K562 (cell line): ENCODE measurements at regions not wholly inside any gene's neighbourhood (a gene's known extent, or its start where the extent isn't known, plus 50 kb on each side); places are given as distances from the start of the nearest gene placed in this dataset.

Experiments used
- ATAC-seq: fragments of 200-7000 bp; cut with Tn5 transposase; 3 replicates; pipeline ENCODE4 v1.9.1; 2020; ENCODE audit warnings: moderate library complexity
- BruUV-seq: library from RNA; stranded (reverse); fragments of 400-500 nt; replicated peaks from 2 replicates; lab custom pipeline; 2021; lab: Mats Ljungman, UMichigan
- CTCF ChIA-PET: fragments of 300-600 bp; formaldehyde crosslinking; extraction: SDS; loops from one replicate; lab custom pipeline; 2021; ENCODE audit warnings: low intra/inter-chr PET ratio; lab: Yijun Ruan, JAX
- POLR2A ChIA-PET: fragments of 300-600, 350-650 bp; sonication (Branson Sonifier 250); formaldehyde crosslinking; extraction: SDS; loops from one replicate; lab custom pipeline; 2021; ENCODE audit warnings: antibody characterized with exemption, inconsistent platforms; lab: Yijun Ruan, JAX
- DNase-seq, 4 experiments: peaks; one replicate each; pipeline versions ENCODE4 v3.0.0 to v3.0.0-alpha.2; 2011 to 2018; ENCODE audit warnings: low spot score in 3 of 4, mixed read lengths in 3 of 4; ENCODE audit errors: extremely low read depth in 1 of 4
- FAIRE-seq: peaks from 2 replicates; lab custom pipeline; 2011; peaks lifted over from hg19 to GRCh38; lab: Jason Lieb, UNC
- H2AFZ ChIP-seq: 2 replicates; pipeline ENCODE4 v1.6.0; 2011; ENCODE audit warnings: low read depth, low read length, control low read depth, inconsistent platforms
- H3K27ac ChIP-seq: fragments of 200-600 bp; 3 replicates; pipeline ENCODE4 v1.8.0; 2011; ENCODE audit warnings: low read depth, mild to moderate bottlenecking, control low read depth, inconsistent platforms, low read length, moderate library complexity, mixed read lengths; ENCODE audit errors: extremely low read depth
- H3K27me3 ChIP-seq, 2 experiments: fragments of 300-600 bp in 1 of 2; 2 replicates in 1 of 2; 3 replicates in 1 of 2; pipeline versions ENCODE4 v1.6.0 to v1.8.0; 2011; ENCODE audit warnings: inconsistent platforms in 2 of 2, low read length in 2 of 2, mild to moderate bottlenecking in 1 of 2, mixed read lengths in 1 of 2, moderate library complexity in 1 of 2; ENCODE audit not compliant: control insufficient read depth in 2 of 2, insufficient read depth in 2 of 2
- H3K36me3 ChIP-seq: fragments of 300-600 bp; 3 replicates; pipeline ENCODE4 v1.8.0; 2011; ENCODE audit warnings: mild to moderate bottlenecking, low read length, inconsistent platforms; ENCODE audit not compliant: control insufficient read depth, insufficient read depth
- H3K4me1 ChIP-seq, 2 experiments: fragments of 200-600 bp in 1 of 2; replicated peaks in 1 of 2; 2 replicates in 1 of 2; 3 replicates in 1 of 2; pipeline versions ENCODE4 v1.5.1 to v1.8.0; 2011; ENCODE audit warnings: inconsistent platforms in 2 of 2, low read length in 2 of 2, mild to moderate bottlenecking in 1 of 2, mixed read lengths in 1 of 2, moderate library complexity in 1 of 2; ENCODE audit not compliant: control insufficient read depth in 2 of 2, insufficient read depth in 2 of 2
- H3K4me2 ChIP-seq: 2 replicates; pipeline ENCODE4 v1.6.1; 2011; ENCODE audit warnings: low read length, control low read depth, inconsistent platforms, mixed read lengths; ENCODE audit not compliant: insufficient read depth
- H3K4me3 ChIP-seq: fragments of 200-600 bp; sonication (generic), shearing (Covaris generic); 2 replicates; pipeline ENCODE4 v1.5.1; 2016; ENCODE audit warnings: control low read depth, inconsistent platforms
- H3K79me2 ChIP-seq: fragments of 200-600 bp; 3 replicates; pipeline ENCODE4 v1.8.0; 2011; ENCODE audit warnings: low read length, inconsistent platforms; ENCODE audit not compliant: control insufficient read depth, insufficient read depth
- H3K9ac ChIP-seq, 2 experiments: 2 replicates each; pipeline versions ENCODE4 v1.6.0 to v1.6.1; 2011; ENCODE audit warnings: low read depth in 2 of 2, low read length in 2 of 2, control low read depth in 1 of 2, inconsistent platforms in 1 of 2, mild to moderate bottlenecking in 1 of 2, mixed read lengths in 1 of 2; ENCODE audit not compliant: insufficient read depth in 1 of 2
- H3K9me1 ChIP-seq: one replicate; pipeline ENCODE4 v1.6.0; 2011; ENCODE audit warnings: inconsistent platforms, mild to moderate bottlenecking, low read length, moderate library complexity; ENCODE audit not compliant: control insufficient read depth, insufficient read depth
- H3K9me3 ChIP-seq: replicated peaks from 2 replicates; pipeline ENCODE4 v1.5.1; 2011; ENCODE audit warnings: low read depth, low read length, inconsistent platforms; ENCODE audit not compliant: control insufficient read depth, insufficient read depth
- H4K20me1 ChIP-seq: replicated peaks from 2 replicates; pipeline ENCODE4 v1.6.1; 2011; ENCODE audit warnings: low read length, inconsistent platforms, mixed read lengths; ENCODE audit not compliant: control insufficient read depth, insufficient read depth
- E2F3 ChIP-seq: fragments of 250-450 bp; sonication (Bioruptor Pico); IDR thresholded peaks from 2 replicates; pipeline ENCODE4 v1.4.0; 2020; ENCODE audit warnings: mild to moderate bottlenecking
- FOXP4 ChIP-seq: sonication (generic); formaldehyde crosslinking; IDR thresholded peaks from 2 replicates; pipeline ENCODE4 v1.8.0; 2022; ENCODE audit warnings: mild to moderate bottlenecking, missing genetic modification reagents, borderline replicate concordance
- GMEB1 ChIP-seq: fragments of 250-450 bp; sonication (Bioruptor Pico); IDR thresholded peaks from 2 replicates; pipeline ENCODE4 v1.4.0; 2020; ENCODE audit warnings: mild to moderate bottlenecking
- IRF2 ChIP-seq: sonication (generic); formaldehyde crosslinking; IDR thresholded peaks from 2 replicates; pipeline ENCODE4 v1.8.1; 2022; ENCODE audit warnings: mild to moderate bottlenecking, missing genetic modification reagents
- PCBP2 ChIP-seq: fragments of 200-400 bp; formaldehyde crosslinking; IDR thresholded peaks from 2 replicates; pipeline ENCODE4 v1.6.1; 2018; ENCODE audit warnings: low read length, low read depth, mild to moderate bottlenecking, moderate library complexity; ENCODE audit not compliant: poor library complexity, severe bottlenecking
- POLR2H ChIP-seq: IDR thresholded peaks from 2 replicates; pipeline ENCODE4 v1.6.1; 2016; ENCODE audit warnings: missing genetic modification characterization, low read depth, mild to moderate bottlenecking, control low read depth, missing compliant biosample characterization, moderate library complexity
- PRPF4 ChIP-seq: fragments of 200-400 bp; formaldehyde crosslinking; IDR thresholded peaks from one replicate; pipeline ENCODE4 v1.6.1; 2017; ENCODE audit warnings: low read length, low read depth, mild to moderate bottlenecking; ENCODE audit not compliant: insufficient read depth, poor library complexity, severe bottlenecking
- SIRT6 ChIP-seq: IDR thresholded peaks from one replicate; pipeline ENCODE4 v1.6.1; 2012; ENCODE audit warnings: low read depth, mild to moderate bottlenecking, control low read depth, inconsistent platforms, low read length, moderate library complexity
- SRF ChIP-seq, 2 experiments: fragments of 250-450, 450-650 bp in 1 of 2; sonication (Bioruptor Pico) in 1 of 2; sonication (generic) in 1 of 2; formaldehyde crosslinking; IDR thresholded peaks; 2 replicates each; pipeline versions ENCODE4 v1.5.0 to v1.5.1; 2020 to 2022; ENCODE audit warnings: mild to moderate bottlenecking in 1 of 2, missing genetic modification reagents in 1 of 2
- TEAD1 ChIP-seq, 2 experiments: fragments of 450-650 bp in 1 of 2; sonication (generic) in 1 of 2; formaldehyde crosslinking; IDR thresholded peaks; 2 replicates each; pipeline versions ENCODE4 v1.4.0 to v1.8.0; 2020 to 2022; ENCODE audit warnings: mild to moderate bottlenecking in 2 of 2, missing genetic modification reagents in 1 of 2
- THRA ChIP-seq: fragments of 450-650 bp; IDR thresholded peaks from 2 replicates; pipeline ENCODE4 v1.6.1; 2017; ENCODE audit warnings: mild to moderate bottlenecking, moderate library complexity
- ZNF79 ChIP-seq: fragments of 250-450 bp; sonication (Bioruptor Pico); IDR thresholded peaks from 2 replicates; pipeline ENCODE4 v1.4.0; 2020; ENCODE audit warnings: low read depth, mild to moderate bottlenecking, moderate library complexity
- WGBS: fragments of 100-300 bp; shearing (Covaris generic); methylation state at CpG from one replicate; pipeline ENCODE4 v1.1.6; 2016; ENCODE audit warnings: low coverage, mixed read lengths; ENCODE audit not compliant: insufficient coverage; ENCODE audit errors: missing lambda C conversion rate; 5-methylcytosine and 5-hydroxymethylcytosine counted together
- in situ Hi-C: fragments of 300-500 bp; cut with MboI; formaldehyde crosslinking; loops from 4 replicates; pipeline ENCODE4 v1.15.0; 2018; ENCODE audit warnings: inconsistent platforms, mixed read lengths
- intact Hi-C: fragments of 100-400 bp; cut with micrococcal nuclease; formaldehyde crosslinking; loops from 2 replicates; pipeline ENCODE4 v1.14.2; 2022

- H3K79me2 ChIP-seq: no peaks in the 10 kb centered on the region
- ATAC-seq (no peak), FAIRE-seq (no peak), DNase-seq (no peak)
- TF ChIP-seq IRF2 (CRISPR knock-in tag) (no peak), FOXP4 (CRISPR knock-in tag) (no peak), E2F3 (CRISPR knock-in tag) (no peak), SRF (CRISPR knock-in tag; IDR thresholded peaks at IDR 0.05) (no peak), SIRT6 (no peak), POLR2H (no peak), PCBP2 (no peak), PRPF4 (no peak), ZNF79 (no peak), TEAD1 (CRISPR knock-in tag; IDR thresholded peaks at IDR 0.05) (no peak), THRA (no peak), GMEB1 (CRISPR knock-in tag) (no peak)
- in situ Hi-C loops (no loop called here), intact Hi-C loops (no loop called here)
- no peaks in the 10 kb centered on the region for H3K9me1 ChIP-seq
- CTCF ChIA-PET: no interaction called here
- no peaks in the 10 kb centered on the region for H3K9me3 ChIP-seq
- H3K36me3 ChIP-seq: no peaks in the 10 kb centered on the region
- 0% methylated on average over 3 of the region's 3 CpGs for WGBS
- POLR2A ChIA-PET: no interaction called here
- no peak overlapping the region for H3K4me3 ChIP-seq
- H4K20me1 ChIP-seq: no peaks in the 10 kb centered on the region
- no TSS peak for BruUV-seq
- H2AFZ ChIP-seq: no peak overlapping the region
- H3K4me2 ChIP-seq: no peak overlapping the region
- H3K4me1 ChIP-seq: no peaks in the 10 kb centered on the region
- H3K9ac ChIP-seq: no peak overlapping the region
- no peak overlapping the region for H3K27ac ChIP-seq
- no peaks in the 10 kb centered on the region for H3K27me3 ChIP-seq
Measured at GRCh38 chr13:62659365-62659764, 1243.7 kb upstream of the PCDH20 start.
